OCI-LY7 (cell line): ENCODE measurements at regions not wholly inside any gene's neighbourhood (a gene's known extent, or its start where the extent isn't known, plus 50 kb on each side); places are given as distances from the start of the nearest gene placed in this dataset.

ENCODE experiments used
- BruUV-seq: library from RNA; stranded (reverse); fragments of 400-500 nt; replicated peaks from 2 replicates; lab custom pipeline; 2021; lab: Mats Ljungman, UMichigan
- CTCF ChIA-PET: fragments of 300-600 bp; sonication (Branson Sonifier 250); formaldehyde crosslinking; loops from one replicate; lab custom pipeline; 2022; ENCODE audit warnings: antibody characterized with exemption; ENCODE audit not compliant: unreplicated experiment; lab: Charles Lee
- POLR2A ChIA-PET: fragments of 300-600 bp; sonication (Branson Sonifier 250); formaldehyde crosslinking; loops from one replicate; lab custom pipeline; 2022; ENCODE audit warnings: antibody characterized with exemption; lab: Charles Lee
- DNase-seq: peaks from one replicate; pipeline ENCODE4 v3.0.0-alpha.2; 2015; ENCODE audit warnings: low spot score
- H2AFZ ChIP-seq: fragments of 200-600 bp; sonication (generic), shearing (Covaris generic); 2 replicates; pipeline ENCODE4 v1.6.1; 2014; ENCODE audit warnings: mild to moderate bottlenecking, antibody characterized with exemption, low read length, moderate library complexity
- H3K27ac ChIP-seq: fragments of 200-600 bp; sonication (generic); 2 replicates; pipeline ENCODE4 v1.5.1; 2014; ENCODE audit warnings: mixed run types, low read depth, mild to moderate bottlenecking, moderate library complexity, low read length, inconsistent platforms; ENCODE audit not compliant: poor library complexity, severe bottlenecking
- H3K36me3 ChIP-seq: fragments of 200-600 bp; sonication (generic); 2 replicates; pipeline ENCODE4 v1.6.1; 2014; ENCODE audit warnings: mild to moderate bottlenecking, antibody characterized with exemption, low read length, moderate library complexity, mixed read lengths; ENCODE audit not compliant: insufficient read depth
- H3K4me1 ChIP-seq: fragments of 200-600 bp; sonication (generic); 2 replicates; pipeline ENCODE4 v1.5.1; 2014; ENCODE audit warnings: mild to moderate bottlenecking, low read length; ENCODE audit not compliant: insufficient read depth, poor library complexity, severe bottlenecking
- H3K4me2 ChIP-seq: fragments of 200-600 bp; sonication (generic); 2 replicates; pipeline ENCODE4 v1.6.1; 2014; ENCODE audit warnings: mild to moderate bottlenecking, low read length
- H3K4me3 ChIP-seq: fragments of 200-600 bp; sonication (generic); 2 replicates; pipeline ENCODE4 v1.5.1; 2014; ENCODE audit warnings: mild to moderate bottlenecking, low read depth, low read length; ENCODE audit not compliant: poor library complexity, severe bottlenecking
- H3K79me2 ChIP-seq: fragments of 200-600 bp; sonication (generic); 2 replicates; pipeline ENCODE4 v1.6.1; 2016; ENCODE audit warnings: low read depth, mild to moderate bottlenecking, low read length, moderate library complexity, mixed read lengths; ENCODE audit not compliant: insufficient read depth
- H3K9me2 ChIP-seq: fragments of 200-600 bp; sonication (generic); 2 replicates; pipeline ENCODE4 v1.6.1; 2016; ENCODE audit warnings: mild to moderate bottlenecking, low read length, mixed read lengths; ENCODE audit not compliant: insufficient read depth
- H3K9me3 ChIP-seq: fragments of 200-600 bp; sonication (generic); 2 replicates; pipeline ENCODE4 v1.6.1; 2014; ENCODE audit warnings: mild to moderate bottlenecking, mixed run types, low read length, mixed read lengths
- H4K20me1 ChIP-seq: fragments of 200-600 bp; sonication (generic); 2 replicates; pipeline ENCODE4 v1.6.1; 2014; ENCODE audit warnings: mild to moderate bottlenecking, antibody characterized with exemption, low read length, moderate library complexity, mixed read lengths; ENCODE audit not compliant: insufficient read depth
- CTCF ChIP-seq: fragments of 200-600 bp; sonication (generic); conservative IDR thresholded peaks from 2 replicates; pipeline ENCODE4 v1.5.1; 2014; ENCODE audit warnings: mild to moderate bottlenecking, antibody characterized with exemption, low read length, moderate library complexity, mixed read lengths
- EZH2phosphoT487 ChIP-seq: fragments of 200-600 bp; sonication (generic); IDR thresholded peaks from 2 replicates; pipeline ENCODE4 v1.6.1; 2018; ENCODE audit warnings: low read depth, borderline replicate concordance, mild to moderate bottlenecking, mixed run types, antibody characterized with exemption, low read length, moderate library complexity, mixed read lengths
- intact Hi-C: fragments of 100-400 bp; cut with micrococcal nuclease; formaldehyde crosslinking; loops from one replicate; pipeline ENCODE4 v1.10.0; 2022; ENCODE audit not compliant: unreplicated experiment

GRCh38 chr2:9773903-9774239, 69.4 kb upstream of the TAF1B start:
- Histone ChIP-seq H3K4me1 (peaks cover under 1% of the 10 kb centered on the region), H3K4me2 (no peak overlapping the region), H4K20me1 (no peaks in the 10 kb centered on the region), H3K79me2 (no peaks in the 10 kb centered on the region), H3K27ac (no peak overlapping the region), H3K9me3 (no peaks in the 10 kb centered on the region), H3K4me3 (no peak overlapping the region), H3K36me3 (no peaks in the 10 kb centered on the region), H2AFZ (no peak overlapping the region), H3K9me2 (no peaks in the 10 kb centered on the region)
- TF ChIP-seq EZH2phosphoT487, result no peak
- no peak for TF ChIP-seq CTCF
- CTCF ChIA-PET, result no interaction called here
- no peak for DNase-seq
- POLR2A ChIA-PET, result interaction anchor here (0.5 to 1.0 kb wide), 2 partner anchors 12 to 1634 kb away, joined by 3 read pairs; no protein-coding TSS in a partner anchor
- BruUV-seq, result no TSS peak
- intact Hi-C loops, result no loop called here

GRCh38 chr2:9774266-9774665, 69.0 kb upstream of the TAF1B start:
- Histone ChIP-seq H3K4me1 (peaks cover 4% of the 10 kb centered on the region), H4K20me1 (no peaks in the 10 kb centered on the region), H3K9me3 (no peaks in the 10 kb centered on the region), H3K27ac (no peak overlapping the region), H3K4me3 (no peak overlapping the region), H3K4me2 (no peak overlapping the region), H3K36me3 (no peaks in the 10 kb centered on the region), H3K9me2 (no peaks in the 10 kb centered on the region), H2AFZ (no peak overlapping the region), H3K79me2 (no peaks in the 10 kb centered on the region)
- no TSS peak for BruUV-seq
- TF ChIP-seq CTCF, result no peak
- TF ChIP-seq EZH2phosphoT487, result no peak
- intact Hi-C loops, result no loop called here
- CTCF ChIA-PET, result no interaction called here
- POLR2A ChIA-PET, result interaction anchor here (0.5 kb wide), 1 partner anchor 1634 kb away, joined by 3 read pairs; no protein-coding TSS in a partner anchor
- DNase-seq, result no peak

GRCh38 chr2:9775351-9775750, 67.9 kb upstream of the TAF1B start:
- H3K9me3 ChIP-seq, result no peaks in the 10 kb centered on the region
- H3K4me2 ChIP-seq, result no peak overlapping the region
- no peaks in the 10 kb centered on the region for H4K20me1 ChIP-seq
- H3K36me3 ChIP-seq, result no peaks in the 10 kb centered on the region
- no peak overlapping the region for H2AFZ ChIP-seq
- BruUV-seq, result no TSS peak
- H3K79me2 ChIP-seq, result no peaks in the 10 kb centered on the region
- ChIA-PET POLR2A (no interaction called here), CTCF (no interaction called here)
- DNase-seq, result no peak
- H3K9me2 ChIP-seq, result no peaks in the 10 kb centered on the region
- H3K4me3 ChIP-seq, result no peak overlapping the region
- intact Hi-C loops, result no loop called here
- H3K4me1 ChIP-seq, result peaks cover 15% of the 10 kb centered on the region
- no peak overlapping the region for H3K27ac ChIP-seq
- TF ChIP-seq EZH2phosphoT487 (no peak), CTCF (no peak)
